Coronary artery (tissue), 2 donors: ENCODE measurements at regions not wholly inside any gene's neighbourhood (a gene's known extent, or its start where the extent isn't known, plus 50 kb on each side); places are given as distances from the start of the nearest gene placed in this dataset.

Source experiments
- DNase-seq: peaks from one replicate; pipeline ENCODE4 v3.0.0-alpha.2; 2017; ENCODE audit warnings: low spot score
- H3K27ac ChIP-seq, 2 donors: fragments of 200-600 bp; sonication (generic); one replicate each; pipeline ENCODE4 v1.5.1; 2016 to 2019
- H3K4me3 ChIP-seq: fragments of 200-600 bp; sonication (generic); 2 replicates; pipeline ENCODE4 v1.5.1; 2016; ENCODE audit warnings: mild to moderate bottlenecking, moderate library complexity
- TF ChIP-seq, protein P1 (sequence below): fragments of 200-600 bp; sonication (generic); IDR thresholded peaks from one replicate; pipeline ENCODE4 v1.5.1; 2019; ENCODE audit warnings: antibody characterized with exemption

DNA sequence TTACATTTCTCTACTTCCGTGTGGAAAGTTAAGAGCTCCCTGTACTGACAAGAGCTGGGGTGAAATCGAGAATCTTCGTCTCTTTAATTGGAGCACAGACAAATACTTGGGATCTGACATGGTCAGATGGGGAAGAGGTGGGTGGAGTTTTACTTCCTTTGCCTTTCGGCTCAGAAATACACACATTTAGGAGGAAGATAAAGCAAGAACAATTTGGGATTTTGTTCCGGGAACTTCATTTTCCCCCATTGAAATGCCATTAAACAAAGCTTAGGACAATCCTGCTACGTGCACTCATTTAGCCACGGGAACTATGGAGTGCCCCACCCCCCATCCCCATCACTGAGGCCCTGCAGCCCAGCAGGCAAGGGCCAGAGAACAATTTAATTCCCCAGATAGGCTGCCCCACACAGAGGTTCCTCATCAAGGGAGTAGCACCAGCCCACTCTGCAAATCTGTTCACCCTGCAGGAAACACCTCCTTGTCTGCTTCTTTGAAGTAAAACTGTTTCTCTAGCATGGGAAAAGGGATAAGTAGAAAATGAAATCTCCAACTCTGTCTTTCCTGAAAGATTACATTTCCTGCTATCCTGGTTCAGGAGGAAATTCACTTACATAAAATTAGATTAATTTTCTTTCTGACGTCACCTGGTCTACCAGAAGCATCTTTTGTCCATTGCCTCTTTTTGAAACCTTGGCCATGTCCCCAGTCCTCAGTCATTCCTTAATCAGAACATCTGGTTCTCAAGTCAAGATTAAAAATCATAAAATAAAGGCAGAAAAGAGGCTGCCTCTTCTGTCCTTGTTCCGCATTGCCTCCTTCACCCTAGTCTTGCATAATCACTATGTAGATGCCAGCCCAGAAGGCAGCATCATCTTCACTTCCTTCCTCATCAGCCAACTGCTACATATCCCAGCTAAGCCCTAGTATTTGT lies 206.4 kb downstream of the ENC1 start:
- Histone ChIP-seq H3K27ac (peak overlapping the region in 1 of 2 donors; percentile 33), H3K4me3 (peak overlapping the region; percentile 51)
- DNase-seq = no peak
- TF ChIP-seq, protein P1, sequence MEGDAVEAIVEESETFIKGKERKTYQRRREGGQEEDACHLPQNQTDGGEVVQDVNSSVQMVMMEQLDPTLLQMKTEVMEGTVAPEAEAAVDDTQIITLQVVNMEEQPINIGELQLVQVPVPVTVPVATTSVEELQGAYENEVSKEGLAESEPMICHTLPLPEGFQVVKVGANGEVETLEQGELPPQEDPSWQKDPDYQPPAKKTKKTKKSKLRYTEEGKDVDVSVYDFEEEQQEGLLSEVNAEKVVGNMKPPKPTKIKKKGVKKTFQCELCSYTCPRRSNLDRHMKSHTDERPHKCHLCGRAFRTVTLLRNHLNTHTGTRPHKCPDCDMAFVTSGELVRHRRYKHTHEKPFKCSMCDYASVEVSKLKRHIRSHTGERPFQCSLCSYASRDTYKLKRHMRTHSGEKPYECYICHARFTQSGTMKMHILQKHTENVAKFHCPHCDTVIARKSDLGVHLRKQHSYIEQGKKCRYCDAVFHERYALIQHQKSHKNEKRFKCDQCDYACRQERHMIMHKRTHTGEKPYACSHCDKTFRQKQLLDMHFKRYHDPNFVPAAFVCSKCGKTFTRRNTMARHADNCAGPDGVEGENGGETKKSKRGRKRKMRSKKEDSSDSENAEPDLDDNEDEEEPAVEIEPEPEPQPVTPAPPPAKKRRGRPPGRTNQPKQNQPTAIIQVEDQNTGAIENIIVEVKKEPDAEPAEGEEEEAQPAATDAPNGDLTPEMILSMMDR = no peak

DNA sequence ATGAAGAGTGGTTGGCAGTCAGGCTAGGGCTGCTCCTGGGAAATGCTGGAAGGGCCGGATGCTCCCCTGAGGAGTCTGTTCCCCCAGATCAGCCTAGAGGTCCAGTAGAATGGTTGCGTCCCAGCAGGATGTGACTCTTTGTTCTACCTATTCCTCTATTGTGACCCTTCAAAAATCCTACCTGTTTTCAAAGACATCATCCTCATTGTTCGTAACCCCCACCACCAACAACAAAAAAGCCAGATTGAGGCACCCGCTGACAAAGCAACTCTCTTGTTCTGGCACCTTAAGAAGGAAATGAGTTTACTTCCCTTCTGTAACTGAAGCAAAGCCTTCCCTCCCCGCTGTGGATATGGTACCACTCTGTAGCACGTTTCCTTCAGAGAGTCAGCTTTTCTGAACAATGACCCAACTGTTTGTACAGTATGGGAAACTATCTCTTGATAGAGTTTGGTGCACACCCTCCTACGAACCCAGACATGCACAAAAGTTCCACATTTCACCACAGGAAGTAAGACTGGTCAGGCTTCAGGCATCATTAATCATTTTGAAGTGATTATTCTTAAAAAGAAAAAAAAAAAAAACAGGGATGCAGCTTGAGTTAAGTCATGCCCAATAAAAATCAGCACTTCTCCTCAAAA lies 207.2 kb downstream of the ENC1 start:
- no peak for DNase-seq
- Histone ChIP-seq H3K27ac (no peak overlapping the region), H3K4me3 (peak overlapping the region; percentile 51)
- TF ChIP-seq, protein P1 = no peak

DNA sequence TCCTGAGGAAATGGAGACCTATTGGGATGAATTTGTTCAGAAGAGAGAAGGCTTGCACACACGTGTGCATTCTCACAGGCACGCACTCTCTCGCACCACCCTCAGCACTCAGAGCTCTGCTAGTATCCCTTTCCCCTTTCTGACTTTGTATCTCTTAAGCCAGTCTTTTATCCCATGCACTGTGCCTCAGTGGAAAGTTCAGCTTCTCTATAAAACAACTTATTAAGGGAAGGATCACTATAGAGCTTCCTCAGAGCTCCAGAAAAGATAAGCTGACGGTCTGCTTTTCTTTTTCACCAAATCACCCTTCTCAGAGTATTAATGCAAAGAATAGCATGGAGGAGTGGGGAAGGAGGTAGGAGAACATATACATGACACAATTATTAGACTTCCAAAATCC lies 207.8 kb downstream of the ENC1 start:
- Histone ChIP-seq H3K4me3 (no peak overlapping the region), H3K27ac (no peak overlapping the region)
- TF ChIP-seq, protein P1 = no peak
- DNase-seq = no peak

DNA sequence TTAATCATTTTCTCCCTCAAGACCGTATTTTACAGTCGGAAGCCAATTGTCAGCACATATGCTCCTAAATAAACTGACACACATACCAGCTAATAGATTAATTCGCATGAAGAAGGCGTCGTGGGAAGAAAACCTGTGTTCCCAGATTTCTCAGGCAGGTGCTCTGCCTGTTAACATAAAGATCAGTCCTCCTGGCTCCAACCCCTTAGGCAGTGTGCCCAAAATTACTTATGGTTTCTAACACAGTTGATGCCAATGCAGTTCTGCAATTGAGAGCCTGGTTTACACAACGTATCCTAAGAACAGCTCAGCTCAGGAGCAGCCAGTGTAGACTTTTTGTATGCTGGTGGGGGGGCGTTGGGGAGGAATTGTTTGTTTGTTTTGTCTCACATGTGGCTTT lies 208.3 kb downstream of the ENC1 start:
- Histone ChIP-seq H3K4me3 (no peak overlapping the region), H3K27ac (no peak overlapping the region)
- TF ChIP-seq, protein P1 = no peak
- DNase-seq = no peak

DNA sequence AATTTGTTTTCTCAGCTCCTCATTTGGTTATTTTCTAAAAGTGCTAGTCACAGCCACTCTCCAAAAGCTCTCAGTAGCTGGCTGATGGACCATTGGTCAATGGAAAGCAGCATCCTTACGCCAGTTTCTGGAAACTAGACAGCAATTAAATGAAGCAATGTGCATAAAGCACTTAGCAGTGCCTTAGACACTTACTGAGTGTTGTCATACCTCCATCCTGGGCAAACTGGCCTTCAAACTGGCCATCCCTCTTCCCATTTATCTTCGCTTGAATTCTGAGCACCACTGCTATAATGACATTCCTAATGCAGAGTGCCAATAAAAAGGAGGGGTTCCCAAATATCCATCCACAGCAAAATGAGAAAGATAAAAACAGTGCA lies 209.2 kb downstream of the ENC1 start:
- TF ChIP-seq, protein P1 = no peak

DNA sequence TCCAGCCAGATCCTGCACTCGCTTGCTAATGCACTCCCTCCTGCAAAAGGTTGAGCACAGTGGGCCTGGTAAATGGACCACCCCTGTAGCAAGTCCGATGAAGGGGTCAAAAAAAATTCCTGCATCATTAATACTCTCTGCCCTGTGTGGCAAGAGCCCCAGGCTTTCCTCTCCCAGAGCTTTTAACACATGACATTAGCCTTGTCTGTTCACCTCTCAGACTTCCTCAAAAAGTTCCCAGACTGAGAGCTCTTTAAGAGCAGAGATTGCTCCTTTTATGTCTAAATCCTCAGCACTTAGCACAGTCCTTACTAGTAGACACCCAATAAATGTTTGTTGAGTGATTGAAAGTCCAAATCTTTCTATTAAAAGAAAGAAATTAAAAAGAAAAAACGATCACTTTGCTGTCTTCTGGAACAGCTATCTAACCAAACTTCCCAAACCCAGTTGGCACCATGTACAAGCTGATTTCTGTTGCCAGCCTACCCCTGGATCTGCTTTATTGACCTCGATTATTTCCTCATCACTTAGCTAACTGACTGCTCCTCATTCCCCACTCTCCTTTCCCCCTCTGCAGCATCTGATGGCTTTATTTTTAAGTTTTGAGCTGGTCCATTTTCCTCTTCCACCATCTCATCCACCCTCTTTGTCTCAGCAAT lies 209.8 kb downstream of the ENC1 start:
- DNase-seq = no peak
- Histone ChIP-seq H3K27ac (no peak overlapping the region), H3K4me3 (no peak overlapping the region)
- TF ChIP-seq, protein P1 = no peak

More for the DNA sequence above, 209.2 kb downstream of the ENC1 start:
- Histone ChIP-seq H3K27ac (no peak overlapping the region), H3K4me3 (no peak overlapping the region)
- no peak for DNase-seq
